ENCODE measurements at regions not wholly inside any gene's neighbourhood (a gene's known extent, or its start where the extent isn't known, plus 50 kb on each side); places are given as distances from the start of the nearest gene placed in this dataset.

- Histone ChIP-seq H3K23ac (ENCODE audit: insufficient read length, low read depth, low read length) (no peak overlapping the region), H3K27ac (ENCODE audit: insufficient read length, low read depth, low read length) (no peak overlapping the region), H2BK120ac (ENCODE audit: low read depth, low read length, poor library complexity, severe bottlenecking) (no peak overlapping the region), H4K91ac (ENCODE audit: insufficient read length, low read depth, low read length) (no peak overlapping the region), H3K79me2 (ENCODE audit: insufficient read depth, low read length) (no peaks in the 10 kb centered on the region), H3K56ac (ENCODE audit: insufficient read length, low read depth, low read length) (no peak overlapping the region), H3K79me1 (ENCODE audit: insufficient read depth, low read depth, low read length, poor library complexity, severe bottlenecking) (no peaks in the 10 kb centered on the region), H3K4me1 (ENCODE audit: insufficient read depth, low read length) (peaks cover 4% of the 10 kb centered on the region; the same call in 1 of the 2 replicates), H2AFZ (ENCODE audit: low read length) (no peak overlapping the region), H4K5ac (ENCODE audit: insufficient read length, low read depth, low read length) (no peak overlapping the region), H3K4me2 (ENCODE audit: insufficient read depth, insufficient read length, low read length) (no peak overlapping the region), H3K4ac (ENCODE audit: low read depth, low read length) (no peak overlapping the region), H2AK5ac (ENCODE audit: insufficient read length, low read length) (no peak overlapping the region), H3T11ph (ENCODE audit: low read length) (no peak overlapping the region), H2BK15ac (ENCODE audit: low read depth, low read length) (no peak overlapping the region), H3K9ac (ENCODE audit: extremely low read depth, insufficient read length, low read length) (no peak overlapping the region), H4K20me1 (ENCODE audit: control insufficient read depth, insufficient read depth, insufficient read length) (no peaks in the 10 kb centered on the region), H3K14ac (ENCODE audit: insufficient read depth, low read length) (no peak overlapping the region), H3K23me2 (ENCODE audit: insufficient read length, low read depth, low read length, poor library complexity, severe bottlenecking) (no peaks in the 10 kb centered on the region), H2BK12ac (ENCODE audit: insufficient read length, low read depth, low read length) (no peak overlapping the region), H2BK5ac (ENCODE audit: insufficient read length, low read length) (no peak overlapping the region), H3K18ac (ENCODE audit: insufficient read length, low read depth, low read length) (no peak overlapping the region), H2BK20ac (ENCODE audit: low read depth, low read length, poor library complexity, severe bottlenecking) (no peak overlapping the region), H3K9me3 (ENCODE audit: control insufficient read depth, low read depth, low read length) (no peaks in the 10 kb centered on the region), H4K8ac (replicated peaks; ENCODE audit: insufficient read length, low read depth, low read length) (no peak overlapping the region), H3K27me3 (ENCODE audit: insufficient read depth, low read length) (no peaks in the 10 kb centered on the region)
- Mint-ChIP-seq H3K36me3 (ENCODE audit: insufficient read depth in 1 of 3, low read depth in 3 of 3) (no peaks in the 10 kb centered on the region), H3K4me3 (no peak overlapping the region), H3K27me3 (ENCODE audit: low read depth) (no peaks in the 10 kb centered on the region), H3K4me1 (peaks cover 5 to 12% of the 10 kb centered on the region in 2 experiments), H3K27ac (no peak overlapping the region), H3K9me3 (no peaks in the 10 kb centered on the region)
- DNase-seq = no peak
- no CpG with 5 or more reads among the region's 2 CpGs for WGBS (ENCODE audit: extremely low coverage, insufficient read length, low lambda C conversion rate)
- no peak for TF ChIP-seq CTCF (conservative IDR thresholded peaks at IDR 0.05)
These were observed 125.8 kb downstream of the FHDC1 start for GRCh38 chr4:153061971-153062370.

All from H9 (cell line).